GM12872 (cell line): ENCODE measurements at regions not wholly inside any gene's neighbourhood (a gene's known extent, or its start where the extent isn't known, plus 50 kb on each side); places are given as distances from the start of the nearest gene placed in this dataset.

Source experiments
- TF ChIP-seq, protein P1 (sequence below): IDR thresholded peaks from 3 replicates; pipeline ENCODE4 v1.5.1; 2011; ENCODE audit warnings: low read depth, mild to moderate bottlenecking, low read length, moderate library complexity; ENCODE audit not compliant: insufficient read depth

- TF ChIP-seq, protein P1, sequence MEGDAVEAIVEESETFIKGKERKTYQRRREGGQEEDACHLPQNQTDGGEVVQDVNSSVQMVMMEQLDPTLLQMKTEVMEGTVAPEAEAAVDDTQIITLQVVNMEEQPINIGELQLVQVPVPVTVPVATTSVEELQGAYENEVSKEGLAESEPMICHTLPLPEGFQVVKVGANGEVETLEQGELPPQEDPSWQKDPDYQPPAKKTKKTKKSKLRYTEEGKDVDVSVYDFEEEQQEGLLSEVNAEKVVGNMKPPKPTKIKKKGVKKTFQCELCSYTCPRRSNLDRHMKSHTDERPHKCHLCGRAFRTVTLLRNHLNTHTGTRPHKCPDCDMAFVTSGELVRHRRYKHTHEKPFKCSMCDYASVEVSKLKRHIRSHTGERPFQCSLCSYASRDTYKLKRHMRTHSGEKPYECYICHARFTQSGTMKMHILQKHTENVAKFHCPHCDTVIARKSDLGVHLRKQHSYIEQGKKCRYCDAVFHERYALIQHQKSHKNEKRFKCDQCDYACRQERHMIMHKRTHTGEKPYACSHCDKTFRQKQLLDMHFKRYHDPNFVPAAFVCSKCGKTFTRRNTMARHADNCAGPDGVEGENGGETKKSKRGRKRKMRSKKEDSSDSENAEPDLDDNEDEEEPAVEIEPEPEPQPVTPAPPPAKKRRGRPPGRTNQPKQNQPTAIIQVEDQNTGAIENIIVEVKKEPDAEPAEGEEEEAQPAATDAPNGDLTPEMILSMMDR = no peak
Observed at GRCh38 chr13:53648673-53649072, 620.1 kb downstream of the OLFM4 start.

DNA sequence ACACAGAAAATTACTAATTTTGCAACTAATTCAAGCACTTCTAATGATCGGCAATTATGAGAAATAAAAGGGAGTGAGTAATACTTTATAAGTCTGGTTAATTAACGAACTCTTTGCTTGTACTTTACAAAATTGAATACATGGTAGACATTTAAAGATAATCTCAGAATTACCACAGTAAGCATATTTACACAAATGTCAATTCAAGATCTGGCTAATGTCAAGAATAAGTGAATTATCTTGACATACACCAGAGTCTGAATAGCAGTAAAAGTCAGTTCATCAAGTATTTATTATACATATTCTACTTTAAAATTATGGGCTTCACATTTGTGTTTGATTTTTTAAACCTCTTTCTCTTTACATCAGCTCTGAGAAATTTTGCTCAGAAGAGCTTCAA is 643.4 kb downstream of the OLFM4 start:
- TF ChIP-seq, protein P1 = no peak

- TF ChIP-seq, protein P1 = no peak
Observed at GRCh38 chr13:53683146-53683545, 654.5 kb downstream of the OLFM4 start.

- TF ChIP-seq, protein P1 = no peak
Observed at GRCh38 chr13:53683608-53684007, 655.0 kb downstream of the OLFM4 start.

DNA sequence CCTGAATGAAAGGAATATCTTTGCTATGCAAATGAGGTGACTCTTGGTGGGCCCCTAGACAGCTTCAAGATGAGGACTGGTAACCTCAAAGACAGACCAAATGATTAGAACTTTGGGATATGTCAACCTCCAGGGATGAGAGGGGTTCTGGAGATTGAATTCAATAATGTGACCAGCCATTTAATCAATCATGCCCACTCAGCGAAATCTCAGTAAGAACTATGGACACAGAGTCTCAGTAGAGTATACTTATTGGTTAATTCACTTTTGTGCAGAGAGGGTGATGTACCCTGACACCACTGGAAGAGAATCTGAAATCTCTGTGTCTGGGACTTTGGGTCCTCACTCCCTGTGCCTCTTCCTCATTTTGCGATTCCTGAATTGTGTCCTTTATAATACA is 662.8 kb downstream of the OLFM4 start:
- TF ChIP-seq, protein P1 = no peak

DNA sequence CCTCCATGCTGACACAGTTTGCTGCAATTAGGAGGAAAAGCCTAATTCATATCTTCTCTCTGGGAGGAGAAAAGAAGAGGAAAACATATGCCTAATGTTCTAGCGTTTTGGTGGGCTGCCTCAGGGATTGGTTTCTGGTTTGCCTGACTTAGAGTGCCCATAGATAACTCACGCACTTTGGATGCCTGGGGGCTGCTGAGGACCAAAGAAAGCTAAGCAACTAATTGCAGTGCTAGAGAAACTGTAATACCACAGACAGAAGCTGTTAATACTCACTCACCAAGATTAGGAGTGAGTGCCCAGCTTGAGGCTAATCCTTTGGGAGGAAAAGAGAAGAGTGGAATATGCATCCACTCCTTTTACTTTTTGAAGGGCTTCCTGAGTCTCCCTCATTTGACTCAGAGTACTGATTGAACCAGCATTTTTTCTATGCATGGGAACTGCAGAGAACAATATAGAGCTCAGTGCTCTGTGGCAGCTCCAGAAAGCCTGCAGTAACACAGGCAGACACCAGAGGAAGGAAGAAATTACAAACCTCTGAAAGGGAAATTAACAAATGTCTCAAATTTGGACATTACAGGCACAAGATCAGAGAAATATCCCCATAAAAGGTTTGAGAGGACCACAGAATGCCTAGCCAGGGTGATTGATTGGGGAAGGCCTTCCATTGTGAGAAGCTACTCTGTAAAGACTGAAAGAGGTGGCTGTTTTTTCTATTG is 666.4 kb downstream of the OLFM4 start:
- TF ChIP-seq, protein P1 = no peak

DNA sequence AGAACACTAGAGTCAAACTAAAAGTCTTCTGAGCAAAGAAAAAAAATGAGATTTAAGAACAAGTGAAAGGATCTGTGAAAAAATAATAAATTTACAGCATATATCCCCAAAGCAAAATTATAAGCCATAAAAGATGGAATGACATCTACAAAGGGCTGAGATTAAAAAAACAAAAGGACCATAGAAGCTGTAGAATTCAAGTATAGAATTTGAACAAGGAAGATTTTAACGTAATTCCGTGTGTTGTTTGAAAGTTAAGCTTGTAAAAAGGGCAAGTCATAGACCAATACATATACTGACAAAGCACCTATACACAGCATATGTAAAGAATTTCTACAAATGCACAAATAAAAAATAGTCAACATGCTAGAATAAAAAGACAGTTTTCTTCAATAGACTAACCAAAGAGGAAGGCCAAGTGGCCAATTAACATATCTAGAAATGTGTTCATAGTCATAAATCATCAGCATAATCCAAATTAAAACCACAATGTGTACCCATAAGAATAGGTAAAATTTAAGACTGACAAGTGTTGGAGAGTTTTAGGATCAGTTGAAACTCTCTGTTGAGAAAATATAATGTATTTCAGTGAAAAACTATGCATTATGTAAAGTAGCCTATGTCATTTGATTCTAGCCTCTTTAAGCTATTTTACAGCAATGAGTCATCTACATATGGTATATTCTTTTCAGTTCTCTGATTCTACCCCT is 674.9 kb downstream of the OLFM4 start:
- TF ChIP-seq, protein P1 = no peak
